Activated CD4-positive, alpha-beta memory T cell treated with anti-CD3 and anti-CD28 coated beads for 36 hours (primary cell): ENCODE measurements at regions not wholly inside any gene's neighbourhood (a gene's known extent, or its start where the extent isn't known, plus 50 kb on each side); places are given as distances from the start of the nearest gene placed in this dataset.

Source experiments
- CTCF ChIA-PET: fragments of 350-600 bp; sonication (Branson Sonifier 250); formaldehyde crosslinking; loops from one replicate; lab custom pipeline; 2021; ENCODE audit warnings: antibody characterized with exemption, inconsistent platforms; lab: Charles Lee
- POLR2A ChIA-PET: fragments of 350-600 bp; sonication (Branson Sonifier 250); formaldehyde crosslinking; loops from one replicate; lab custom pipeline; 2021; ENCODE audit warnings: antibody characterized with exemption; lab: Charles Lee
- DNase-seq: peaks from one replicate; pipeline ENCODE4 v3.0.0-alpha.2; 2020
- H3K27ac Mint-ChIP-seq: one replicate; pipeline ENCODE4 v1.8.0; 2021; ENCODE audit warnings: mixed read lengths
- H3K27me3 Mint-ChIP-seq: one replicate; pipeline ENCODE4 v1.8.0; 2021; ENCODE audit warnings: mixed read lengths
- H3K36me3 Mint-ChIP-seq: one replicate; pipeline ENCODE4 v1.8.0; 2021; ENCODE audit warnings: mixed read lengths
- H3K4me1 Mint-ChIP-seq: one replicate; pipeline ENCODE4 v1.8.0; 2021; ENCODE audit warnings: low read depth, mixed read lengths
- H3K4me3 Mint-ChIP-seq: one replicate; pipeline ENCODE4 v1.8.0; 2021; ENCODE audit warnings: mild to moderate bottlenecking, mixed read lengths
- H3K9me3 Mint-ChIP-seq: one replicate; pipeline ENCODE4 v1.8.0; 2021; ENCODE audit warnings: mixed read lengths
- intact Hi-C: fragments of 100-400 bp; cut with micrococcal nuclease; formaldehyde crosslinking; loops from one replicate; pipeline ENCODE4 v1.15.1; 2023

DNA sequence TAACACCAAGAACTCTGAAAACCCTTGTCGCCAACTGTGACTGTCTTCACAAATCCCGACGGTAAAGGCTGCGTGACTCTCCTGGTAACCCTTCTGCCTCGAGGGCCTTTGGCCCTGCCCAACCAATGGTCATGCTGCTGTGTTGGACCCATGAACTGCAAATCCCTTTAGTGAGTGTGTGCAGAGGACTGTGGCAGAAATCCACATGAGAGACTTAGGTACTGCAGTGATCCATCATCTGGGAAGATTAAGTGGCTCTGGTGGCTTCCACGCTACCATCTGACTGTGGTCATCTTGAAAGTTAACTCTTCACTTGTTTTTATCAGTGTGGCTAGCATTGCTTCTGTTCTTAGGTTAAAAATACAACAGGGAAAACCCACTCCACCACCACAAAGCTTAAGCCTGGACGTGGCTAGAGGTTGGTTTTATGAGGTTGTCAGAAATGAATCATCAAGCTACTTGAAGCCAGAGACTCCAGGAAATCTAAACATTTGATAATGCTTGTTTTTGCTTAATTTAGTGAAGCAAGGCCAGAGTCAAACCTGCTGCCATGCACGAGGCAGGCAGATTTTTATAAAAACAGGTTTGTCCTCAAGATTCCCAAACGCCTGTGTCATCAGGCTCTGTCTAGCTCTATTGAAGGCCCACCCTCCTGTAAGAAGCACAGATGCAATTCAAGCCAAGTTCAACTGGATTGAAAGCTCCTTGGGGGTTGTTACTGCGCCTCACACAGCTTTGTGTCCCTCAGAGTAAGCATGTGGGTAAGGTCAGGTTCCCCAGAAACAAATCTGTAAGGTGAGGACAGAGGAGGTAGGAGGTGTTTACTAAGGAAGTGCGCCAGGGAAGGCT lies 52.7 kb upstream of the ERCC6L2 start:
- no peaks in the 10 kb centered on the region for H3K36me3 Mint-ChIP-seq
- H3K27me3 Mint-ChIP-seq, result no peaks in the 10 kb centered on the region
- H3K9me3 Mint-ChIP-seq, result no peaks in the 10 kb centered on the region
- DNase-seq, result peak; percentile 60
- ChIA-PET CTCF (no interaction called here), POLR2A (interaction anchor here (0.5 kb wide), 1 partner anchor 76 kb away, joined by 4 read pairs; no protein-coding TSS in a partner anchor)
- intact Hi-C loops, result no loop called here
- no peak overlapping the region for H3K27ac Mint-ChIP-seq
- H3K4me1 Mint-ChIP-seq, result peaks cover 15% of the 10 kb centered on the region
- H3K4me3 Mint-ChIP-seq, result no peak overlapping the region

DNA sequence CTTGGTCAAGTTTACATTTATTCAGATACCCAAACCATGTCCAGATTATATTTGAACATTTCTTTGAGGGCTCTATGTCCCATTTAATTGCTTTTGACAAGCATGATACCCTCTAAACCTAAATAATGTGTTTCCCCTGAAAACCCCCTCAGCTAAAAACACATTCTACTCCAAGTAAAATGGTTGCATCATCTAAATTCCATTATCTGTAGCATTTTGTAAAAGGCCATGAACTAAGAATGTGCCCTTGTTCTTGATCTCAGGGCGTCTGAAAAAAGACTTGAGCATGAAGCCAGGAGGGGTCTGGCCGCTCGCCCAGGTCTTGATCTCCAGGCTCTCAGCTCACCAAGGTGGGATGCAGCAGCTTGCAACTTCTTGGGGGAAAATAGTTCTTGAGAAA lies 53.5 kb upstream of the ERCC6L2 start:
- DNase-seq, result no peak
- CTCF ChIA-PET, result no interaction called here
- intact Hi-C loops, result no loop called here
- H3K27me3 Mint-ChIP-seq, result no peaks in the 10 kb centered on the region
- no peak overlapping the region for H3K4me3 Mint-ChIP-seq
- peaks cover 15% of the 10 kb centered on the region for H3K4me1 Mint-ChIP-seq
- POLR2A ChIA-PET, result no interaction called here
- no peak overlapping the region for H3K27ac Mint-ChIP-seq
- H3K36me3 Mint-ChIP-seq, result no peaks in the 10 kb centered on the region
- no peaks in the 10 kb centered on the region for H3K9me3 Mint-ChIP-seq

GRCh38 chr9:95820074-95820473 lies 55.4 kb upstream of the ERCC6L2 start:
- H3K27me3 Mint-ChIP-seq, result no peaks in the 10 kb centered on the region
- POLR2A ChIA-PET, result no interaction called here
- H3K9me3 Mint-ChIP-seq, result no peaks in the 10 kb centered on the region

DNA sequence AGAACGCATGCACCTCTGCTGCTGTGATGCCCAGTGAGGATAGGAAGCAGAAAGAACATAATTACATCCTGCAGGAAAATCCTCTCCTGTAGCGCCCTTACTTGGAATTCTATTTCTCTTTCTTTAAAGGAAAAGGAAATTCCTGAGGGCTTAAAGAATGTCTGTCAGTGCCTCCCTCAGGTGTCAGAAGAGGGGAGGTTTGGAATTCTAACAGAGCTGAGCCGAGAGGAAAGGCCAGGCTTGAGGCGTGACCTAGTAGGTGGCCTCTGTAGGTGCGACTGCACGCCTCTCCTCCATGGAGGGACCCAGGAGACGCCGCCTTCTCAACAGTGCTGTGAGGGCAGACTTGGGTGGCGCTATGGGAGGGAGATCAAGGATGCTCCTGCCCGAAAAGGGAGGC lies 55.9 kb upstream of the ERCC6L2 start:
- H3K9me3 Mint-ChIP-seq, result no peaks in the 10 kb centered on the region
- intact Hi-C loops, result no loop called here
- POLR2A ChIA-PET, result no interaction called here

More at GRCh38 chr9:95820074-95820473, 55.4 kb upstream of the ERCC6L2 start:
- no peaks in the 10 kb centered on the region for H3K36me3 Mint-ChIP-seq
- no peak overlapping the region for H3K27ac Mint-ChIP-seq
- H3K4me1 Mint-ChIP-seq, result peaks cover 15% of the 10 kb centered on the region
- CTCF ChIA-PET, result no interaction called here
- intact Hi-C loops, result no loop called here
- no peak overlapping the region for H3K4me3 Mint-ChIP-seq
- DNase-seq, result no peak

DNA sequence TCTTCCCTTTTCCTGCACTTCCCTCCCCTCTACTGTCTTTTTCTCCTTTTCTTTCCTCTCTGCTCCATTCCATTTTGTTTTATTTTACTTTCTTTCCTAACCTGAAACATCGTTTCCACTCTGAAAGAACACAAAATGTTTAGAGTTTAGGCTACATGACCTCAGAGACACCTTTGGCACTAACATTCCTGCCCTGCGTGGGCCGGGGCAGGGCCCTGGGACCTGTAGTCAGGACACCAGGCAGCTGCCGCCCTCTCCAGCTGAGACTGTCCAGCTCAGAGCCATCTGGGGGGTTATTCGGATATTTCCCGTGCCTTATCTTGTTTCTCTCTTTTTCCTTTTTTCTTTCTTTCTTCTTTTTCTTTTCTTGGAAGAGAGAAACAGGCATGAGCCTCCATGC lies 58.3 kb upstream of the ERCC6L2 start:
- ChIA-PET CTCF (interaction anchor here (0.6 kb wide), 1 partner anchor 90 kb away, joined by 3 read pairs; no protein-coding TSS in a partner anchor), POLR2A (no interaction called here)
- H3K27ac Mint-ChIP-seq, result no peak overlapping the region
- intact Hi-C loops, result no loop called here
- no peak overlapping the region for H3K4me3 Mint-ChIP-seq
- no peaks in the 10 kb centered on the region for H3K9me3 Mint-ChIP-seq
- DNase-seq, result no peak
- H3K27me3 Mint-ChIP-seq, result no peaks in the 10 kb centered on the region
- peaks cover 2% of the 10 kb centered on the region for H3K4me1 Mint-ChIP-seq
- peaks cover 3% of the 10 kb centered on the region for H3K36me3 Mint-ChIP-seq

More for the DNA sequence above, 55.9 kb upstream of the ERCC6L2 start:
- Mint-ChIP-seq H3K27ac (no peak overlapping the region), H3K36me3 (no peaks in the 10 kb centered on the region), H3K4me3 (no peak overlapping the region), H3K4me1 (peaks cover 15% of the 10 kb centered on the region), H3K27me3 (no peaks in the 10 kb centered on the region)
- CTCF ChIA-PET, result no interaction called here
- no peak for DNase-seq

- Mint-ChIP-seq H3K4me1 (peaks cover 1% of the 10 kb centered on the region), H3K4me3 (no peak overlapping the region), H3K27ac (no peak overlapping the region), H3K27me3 (no peaks in the 10 kb centered on the region), H3K9me3 (no peaks in the 10 kb centered on the region), H3K36me3 (peaks cover 3% of the 10 kb centered on the region)
- ChIA-PET POLR2A (no interaction called here), CTCF (interaction anchor here (0.6 kb wide), 1 partner anchor 89 kb away, joined by 3 read pairs; no protein-coding TSS in a partner anchor)
- intact Hi-C loops, result no loop called here
- DNase-seq, result no peak
Observed at GRCh38 chr9:95816716-95817115, 58.8 kb upstream of the ERCC6L2 start.

DNA sequence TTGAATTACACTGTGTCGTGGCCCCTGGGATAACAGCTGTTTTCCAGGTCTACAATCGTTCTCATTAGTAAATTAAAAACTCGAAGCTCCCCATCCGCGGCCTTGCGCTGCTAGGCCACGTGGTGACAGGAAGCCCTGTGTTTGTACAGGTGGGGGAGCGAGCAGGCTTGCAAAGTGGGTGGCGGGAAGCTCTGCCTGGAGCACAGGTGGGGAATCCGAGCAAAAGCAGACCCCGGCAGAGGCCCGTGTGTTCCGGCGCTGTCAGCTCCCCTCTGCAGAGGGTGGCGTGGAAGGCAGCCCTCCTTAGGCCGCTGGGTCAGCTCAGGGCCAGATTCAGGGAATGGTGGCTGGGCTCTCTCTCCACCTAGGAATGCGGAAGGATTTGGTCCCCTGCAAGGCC lies 59.5 kb upstream of the ERCC6L2 start:
- DNase-seq, result no peak
- Mint-ChIP-seq H3K27ac (no peak overlapping the region), H3K9me3 (no peaks in the 10 kb centered on the region)

GRCh38 chr9:95815133-95815532 lies 60.4 kb upstream of the ERCC6L2 start:
- no peaks in the 10 kb centered on the region for H3K9me3 Mint-ChIP-seq
- H3K27ac Mint-ChIP-seq, result no peak overlapping the region
- no peak overlapping the region for H3K4me3 Mint-ChIP-seq
- no peak for DNase-seq
- ChIA-PET POLR2A (no interaction called here), CTCF (no interaction called here)
- no peaks in the 10 kb centered on the region for H3K4me1 Mint-ChIP-seq
- H3K36me3 Mint-ChIP-seq, result peaks cover 3% of the 10 kb centered on the region
- no peaks in the 10 kb centered on the region for H3K27me3 Mint-ChIP-seq
- intact Hi-C loops, result no loop called here

More for the DNA sequence above, 59.5 kb upstream of the ERCC6L2 start:
- ChIA-PET CTCF (no interaction called here), POLR2A (no interaction called here)
- no peak overlapping the region for H3K4me3 Mint-ChIP-seq
- intact Hi-C loops, result no loop called here
- H3K27me3 Mint-ChIP-seq, result no peaks in the 10 kb centered on the region
- H3K36me3 Mint-ChIP-seq, result peaks cover 3% of the 10 kb centered on the region
- no peaks in the 10 kb centered on the region for H3K4me1 Mint-ChIP-seq

- Mint-ChIP-seq H3K4me1 (peaks cover 5% of the 10 kb centered on the region), H3K27me3 (peaks cover 1% of the 10 kb centered on the region), H3K4me3 (no peak overlapping the region), H3K9me3 (no peaks in the 10 kb centered on the region), H3K36me3 (peaks cover 3% of the 10 kb centered on the region), H3K27ac (no peak overlapping the region)
- ChIA-PET CTCF (no interaction called here), POLR2A (interaction anchor here (0.6 kb wide), 1 partner anchor 18 kb away, joined by 3 read pairs; no protein-coding TSS in a partner anchor)
- no peak for DNase-seq
- intact Hi-C loops, result no loop called here
Observed at GRCh38 chr9:95813923-95814322, 61.6 kb upstream of the ERCC6L2 start.

DNA sequence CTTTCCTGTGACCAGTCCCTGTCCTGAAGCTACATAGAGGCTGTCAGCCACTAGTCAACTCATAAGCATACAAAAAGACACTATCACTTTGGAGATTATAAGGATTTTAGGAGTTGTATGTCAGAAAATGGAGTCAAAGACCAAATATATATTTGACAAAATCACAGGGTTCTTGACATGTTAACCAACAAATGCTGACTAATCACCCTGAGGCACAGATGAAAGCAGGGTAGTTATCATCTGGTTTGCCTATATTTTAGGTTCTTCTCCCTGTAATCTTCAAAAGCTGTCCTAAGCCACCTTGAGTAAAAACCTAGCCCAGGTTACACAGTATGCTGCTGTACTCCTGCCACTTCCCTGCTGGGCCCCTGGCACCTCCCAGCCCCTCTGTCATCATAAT lies 64.7 kb upstream of the ERCC6L2 start:
- intact Hi-C loops, result no loop called here
- no peak for DNase-seq
- Mint-ChIP-seq H3K4me3 (no peak overlapping the region), H3K27ac (no peak overlapping the region), H3K36me3 (peaks cover 3% of the 10 kb centered on the region), H3K9me3 (no peaks in the 10 kb centered on the region), H3K27me3 (peaks cover 8% of the 10 kb centered on the region), H3K4me1 (peaks cover 9% of the 10 kb centered on the region)
- ChIA-PET CTCF (no interaction called here), POLR2A (no interaction called here)

DNA sequence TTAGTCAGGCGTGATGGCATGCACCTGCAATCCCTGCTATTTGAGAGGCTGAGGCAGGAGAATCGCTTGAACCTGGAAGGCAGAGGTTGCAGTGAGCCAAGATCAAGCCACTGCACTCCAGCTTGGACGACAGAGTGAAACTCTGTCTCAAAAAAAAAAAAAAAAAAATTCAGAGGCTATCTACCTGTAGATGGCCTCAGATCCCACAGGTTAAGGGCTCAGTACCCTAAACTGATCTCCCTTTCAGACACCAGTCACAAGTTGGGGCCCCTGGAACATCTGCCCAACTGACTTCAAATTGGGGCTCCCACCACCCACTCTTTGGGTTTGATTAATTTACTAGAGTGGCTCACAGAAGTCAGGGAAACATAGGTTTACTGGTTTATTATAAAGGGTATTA lies 65.4 kb upstream of the ERCC6L2 start:
- no peak overlapping the region for H3K27ac Mint-ChIP-seq
- no peak overlapping the region for H3K4me3 Mint-ChIP-seq
- POLR2A ChIA-PET, result no interaction called here
- peaks cover 9% of the 10 kb centered on the region for H3K27me3 Mint-ChIP-seq
- no peaks in the 10 kb centered on the region for H3K9me3 Mint-ChIP-seq
- intact Hi-C loops, result no loop called here
- no peak for DNase-seq
- CTCF ChIA-PET, result interaction anchor here (0.8 kb wide), 1 partner anchor 263 kb away, joined by 3 read pairs; no protein-coding TSS in a partner anchor
- H3K4me1 Mint-ChIP-seq, result peaks cover 9% of the 10 kb centered on the region
- peaks cover 3% of the 10 kb centered on the region for H3K36me3 Mint-ChIP-seq

GRCh38 chr9:95809686-95810085 lies 65.8 kb upstream of the ERCC6L2 start:
- H3K4me3 Mint-ChIP-seq, result no peak overlapping the region
- H3K36me3 Mint-ChIP-seq, result peaks cover 3% of the 10 kb centered on the region
- no peak for DNase-seq
- intact Hi-C loops, result no loop called here
- no peaks in the 10 kb centered on the region for H3K9me3 Mint-ChIP-seq
- H3K4me1 Mint-ChIP-seq, result peaks cover 9% of the 10 kb centered on the region
- H3K27ac Mint-ChIP-seq, result no peak overlapping the region
- peaks cover 10% of the 10 kb centered on the region for H3K27me3 Mint-ChIP-seq
- ChIA-PET POLR2A (no interaction called here), CTCF (interaction anchor here (0.8 kb wide), 1 partner anchor 264 kb away, joined by 3 read pairs; no protein-coding TSS in a partner anchor)

DNA sequence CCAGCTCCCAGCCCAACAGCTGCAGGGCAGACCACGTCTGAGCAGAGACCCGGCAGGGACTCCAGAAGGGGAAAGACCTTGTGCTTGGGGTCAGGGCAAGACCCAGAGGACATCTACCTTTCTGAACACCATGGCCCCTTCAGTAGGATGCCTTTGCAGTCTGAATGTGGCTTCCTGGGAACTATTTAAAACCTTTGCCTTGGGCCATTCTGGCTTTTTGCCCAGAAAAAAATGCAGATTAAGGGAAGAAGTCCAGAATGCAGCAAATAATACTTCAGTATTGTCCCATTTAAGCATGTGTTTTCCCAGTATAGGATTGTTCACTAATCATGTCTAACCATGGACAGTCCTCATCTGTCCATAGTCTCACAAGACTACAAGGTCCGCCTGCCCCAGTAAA lies 67.5 kb upstream of the ERCC6L2 start:
- Mint-ChIP-seq H3K4me1 (peaks cover 9% of the 10 kb centered on the region), H3K4me3 (no peak overlapping the region), H3K27me3 (peaks cover 11% of the 10 kb centered on the region), H3K36me3 (no peaks in the 10 kb centered on the region), H3K9me3 (peaks cover 2% of the 10 kb centered on the region), H3K27ac (no peak overlapping the region)
- ChIA-PET POLR2A (no interaction called here), CTCF (no interaction called here)
- intact Hi-C loops, result no loop called here
- DNase-seq, result no peak
